Common myeloid progenitor, CD34-positive (primary cell): ENCODE measurements at regions not wholly inside any gene's neighbourhood (a gene's known extent, or its start where the extent isn't known, plus 50 kb on each side); places are given as distances from the start of the nearest gene placed in this dataset.
A peak's percentile ranks its signal among the peaks of the same experiment; 100 is the strongest.

Source experiments
- CTCF ChIA-PET: fragments of 350-600 bp; sonication (Branson Sonifier 250); formaldehyde crosslinking; loops from one replicate; lab custom pipeline; 2021; ENCODE audit warnings: antibody characterized with exemption; lab: Charles Lee
- POLR2A ChIA-PET: fragments of 350-600 bp; sonication (Branson Sonifier 250); formaldehyde crosslinking; loops from one replicate; lab custom pipeline; 2021; ENCODE audit warnings: antibody characterized with exemption; lab: Charles Lee
- DNase-seq, 3 donors: peaks; one replicate each; pipeline versions ENCODE4 v3.0.0 to v3.0.0-alpha.2; 2013
- H3K27ac ChIP-seq, 2 experiments: 1 replicate in 1 of 2; 2 replicates in 1 of 2; pipeline ENCODE4 v1.7.0; 2013; ENCODE audit warnings: inconsistent platforms in 2 of 2, low read length in 2 of 2, mild to moderate bottlenecking in 2 of 2, low read depth in 1 of 2, moderate library complexity in 1 of 2; ENCODE audit not compliant: severe bottlenecking in 2 of 2, insufficient read depth in 1 of 2, poor library complexity in 1 of 2
- H3K27me3 ChIP-seq, 5 experiments: replicated peaks in 2 of 5; 1 replicate in 3 of 5; 2 replicates in 2 of 5; pipeline versions ENCODE4 v1.6.1 to v1.7.0; 2013; ENCODE audit warnings: low read length in 4 of 5, mild to moderate bottlenecking in 2 of 5, moderate library complexity in 2 of 5, inconsistent platforms in 1 of 5; ENCODE audit not compliant: insufficient read depth in 5 of 5, control insufficient read depth in 4 of 5
- H3K36me3 ChIP-seq, 4 experiments: 1 replicate in 2 of 4; 2 replicates in 2 of 4; pipeline versions ENCODE4 v1.6.1 to v1.7.0; 2013; ENCODE audit warnings: low read length in 3 of 4, control low read depth in 1 of 4, mild to moderate bottlenecking in 1 of 4; ENCODE audit not compliant: control insufficient read depth in 4 of 4, insufficient read depth in 4 of 4
- H3K4me1 ChIP-seq, 4 experiments: 1 replicate in 3 of 4; 2 replicates in 1 of 4; pipeline versions ENCODE4 v1.6.1 to v1.7.1; 2013; ENCODE audit warnings: low read length in 3 of 4, mild to moderate bottlenecking in 3 of 4, control low read depth in 1 of 4, inconsistent platforms in 1 of 4, moderate library complexity in 1 of 4; ENCODE audit not compliant: control insufficient read depth in 4 of 4, insufficient read depth in 4 of 4; ENCODE audit errors: control extremely low read depth in 1 of 4
- H3K4me3 ChIP-seq, 7 experiments: 1 replicate in 4 of 7; 2 replicates in 3 of 7; pipeline versions ENCODE4 v1.5.1 to v1.7.0; 2013; ENCODE audit warnings: mild to moderate bottlenecking in 7 of 7, low read length in 6 of 7, moderate library complexity in 6 of 7, inconsistent platforms in 2 of 7, low read depth in 2 of 7, control low read depth in 1 of 7; ENCODE audit not compliant: insufficient read depth in 4 of 7, control insufficient read depth in 1 of 7; ENCODE audit errors: extremely low read depth in 1 of 7
- H3K9me3 ChIP-seq, 5 experiments: 1 replicate in 4 of 5; 2 replicates in 1 of 5; pipeline versions ENCODE4 v1.6.1 to v1.7.1; 2013; ENCODE audit warnings: low read length in 4 of 5, mild to moderate bottlenecking in 2 of 5, inconsistent platforms in 1 of 5, low read depth in 1 of 5, moderate library complexity in 1 of 5; ENCODE audit not compliant: control insufficient read depth in 4 of 5, insufficient read depth in 2 of 5; ENCODE audit errors: control extremely low read depth in 1 of 5
- WGBS: methylation state at CpG from one replicate; pipeline ENCODE4 v1.1.5; 2013; ENCODE audit not compliant: insufficient coverage; 5-methylcytosine and 5-hydroxymethylcytosine counted together

- H3K9me3 ChIP-seq: peaks cover 2 to 34% (median 10%) of the 10 kb centered on the region in 5 experiments
- no peaks in the 10 kb centered on the region for H3K27me3 ChIP-seq
- no CpG with 5 or more reads among the region's 3 CpGs for WGBS
- CTCF ChIA-PET: interaction anchor here (1.6 kb wide), 1 partner anchor 534 kb away, joined by 3 read pairs; no protein-coding TSS in a partner anchor
- POLR2A ChIA-PET: interaction anchor here (1.1 kb wide), 1 partner anchor 12 kb away, joined by 3 read pairs; no protein-coding TSS in a partner anchor
- no peaks in the 10 kb centered on the region for H3K36me3 ChIP-seq
- H3K4me1 ChIP-seq: peaks cover 3 to 11% (median 8%) of the 10 kb centered on the region in 4 experiments
- DNase-seq: peak; percentile 42 to 83 (median 75)
- H3K27ac ChIP-seq: no peak overlapping the region
- no peak overlapping the region for H3K4me3 ChIP-seq
These were observed 86.0 kb downstream of the DTWD1 start for GRCh38 chr15:49706805-49707204.

- Histone ChIP-seq H3K27me3 (no peaks in the 10 kb centered on the region), H3K4me3 (no peak overlapping the region), H3K27ac (no peak overlapping the region), H3K9me3 (peaks cover 3 to 35% (median 10%) of the 10 kb centered on the region in 5 experiments), H3K36me3 (no peaks in the 10 kb centered on the region), H3K4me1 (peaks cover 3 to 11% (median 8%) of the 10 kb centered on the region in 4 experiments)
- CTCF ChIA-PET: interaction anchor here (1.6 kb wide), 1 partner anchor 533 kb away, joined by 3 read pairs; no protein-coding TSS in a partner anchor
- POLR2A ChIA-PET: no interaction called here
- WGBS: 60% methylated on average over 1 of the region's 1 CpG
- no peak for DNase-seq
These were observed 86.8 kb downstream of the DTWD1 start for GRCh38 chr15:49707598-49707997.

GRCh38 chr15:49709646-49710214, 88.9 kb downstream of the DTWD1 start:
- peaks cover 3 to 15% (median 12%) of the 10 kb centered on the region in 4 experiments for H3K4me1 ChIP-seq
- no peak overlapping the region for H3K27ac ChIP-seq
- H3K9me3 ChIP-seq: peaks cover 3 to 35% (median 10%) of the 10 kb centered on the region in 5 experiments
- H3K4me3 ChIP-seq: no peak overlapping the region
- H3K27me3 ChIP-seq: no peaks in the 10 kb centered on the region
- WGBS: no CpG with 5 or more reads among the region's 1 CpG
- H3K36me3 ChIP-seq: no peaks in the 10 kb centered on the region
- ChIA-PET POLR2A (interaction anchor here (0.6 kb wide), 3 partner anchors 9 to 491 kb away, joined by 3 to 8 read pairs (median 4); no protein-coding TSS in a partner anchor), CTCF (no interaction called here)
- DNase-seq: peak in 2 of 3 donors; percentile 13 to 18

GRCh38 chr15:49712162-49712561, 91.3 kb downstream of the DTWD1 start:
- peaks cover 3 to 35% (median 10%) of the 10 kb centered on the region in 5 experiments for H3K9me3 ChIP-seq
- no peak for DNase-seq
- no peak overlapping the region for H3K4me3 ChIP-seq
- no peak overlapping the region for H3K27ac ChIP-seq
- no peaks in the 10 kb centered on the region for H3K36me3 ChIP-seq
- POLR2A ChIA-PET: interaction anchor here (0.6 kb wide), 1 partner anchor 322 kb away, joined by 3 read pairs; no protein-coding TSS in a partner anchor
- CTCF ChIA-PET: no interaction called here
- 100% methylated on average over 1 of the region's 3 CpGs for WGBS
- H3K4me1 ChIP-seq: peaks cover 0 to 20% (median 16%) of the 10 kb centered on the region in 4 experiments
- no peaks in the 10 kb centered on the region for H3K27me3 ChIP-seq

GRCh38 chr15:49712846-49713450, 92.1 kb downstream of the DTWD1 start:
- Histone ChIP-seq H3K27me3 (no peaks in the 10 kb centered on the region), H3K4me3 (no peak overlapping the region), H3K27ac (no peak overlapping the region), H3K36me3 (no peaks in the 10 kb centered on the region), H3K4me1 (peaks cover 0 to 22% (median 16%) of the 10 kb centered on the region in 4 experiments), H3K9me3 (peaks cover 3 to 30% (median 10%) of the 10 kb centered on the region in 5 experiments)
- no peak for DNase-seq
- ChIA-PET POLR2A (no interaction called here), CTCF (no interaction called here)
- 86% methylated on average over 2 of the region's 2 CpGs for WGBS

- peak overlapping the region in 1 of 7 experiments; percentile 7 for H3K4me3 ChIP-seq
These were observed 94.4 kb downstream of the DTWD1 start for GRCh38 chr15:49715211-49715610.

GRCh38 chr15:49715701-49716100, 94.9 kb downstream of the DTWD1 start:
- Histone ChIP-seq H3K9me3 (peaks cover 1 to 10% (median 3%) of the 10 kb centered on the region in 5 experiments), H3K27ac (no peak overlapping the region), H3K27me3 (no peaks in the 10 kb centered on the region), H3K4me3 (no peak overlapping the region), H3K4me1 (peaks cover 4 to 32% (median 21%) of the 10 kb centered on the region in 4 experiments), H3K36me3 (no peaks in the 10 kb centered on the region)
- WGBS: 96% methylated on average over 4 of the region's 5 CpGs
- ChIA-PET POLR2A (no interaction called here), CTCF (no interaction called here)
- DNase-seq: no peak

More at GRCh38 chr15:49715211-49715610, 94.4 kb downstream of the DTWD1 start:
- Histone ChIP-seq H3K4me1 (peaks cover 4 to 32% (median 21%) of the 10 kb centered on the region in 4 experiments), H3K36me3 (no peaks in the 10 kb centered on the region), H3K27me3 (no peaks in the 10 kb centered on the region), H3K27ac (no peak overlapping the region), H3K9me3 (peaks cover 1 to 15% (median 6%) of the 10 kb centered on the region in 5 experiments)
- DNase-seq: peak in 2 of 3 donors; percentile 50 to 55
- CTCF ChIA-PET: no interaction called here
- POLR2A ChIA-PET: no interaction called here
- no CpG with 5 or more reads among the region's 1 CpG for WGBS
